Pons (tissue), 1 donor: ENCODE measurements at regions not wholly inside any gene's neighbourhood (a gene's known extent, or its start where the extent isn't known, plus 50 kb on each side); places are given as distances from the start of the nearest gene placed in this dataset.

ENCODE experiments used
- DNase-seq: peaks from one replicate; pipeline ENCODE4 v3.0.0-alpha.2; 2016; ENCODE audit warnings: low spot score

GRCh38 chr5:34533582-34534522, 122.3 kb upstream of the RAI14 start:
- DNase-seq, result no peak

- no peak for DNase-seq
These were observed 121.5 kb upstream of the RAI14 start for GRCh38 chr5:34534523-34535103.

GRCh38 chr5:34535433-34535832, 120.7 kb upstream of the RAI14 start:
- no peak for DNase-seq

- DNase-seq, result no peak
These were observed 120.0 kb upstream of the RAI14 start for GRCh38 chr5:34535944-34536623.

GRCh38 chr5:34536699-34537098, 119.4 kb upstream of the RAI14 start:
- DNase-seq, result no peak

- DNase-seq, result peak; percentile 15
These were observed 118.0 kb upstream of the RAI14 start for GRCh38 chr5:34538026-34538672.

GRCh38 chr5:34539183-34539582, 116.9 kb upstream of the RAI14 start:
- no peak for DNase-seq

- DNase-seq, result no peak
These were observed 115.1 kb upstream of the RAI14 start for GRCh38 chr5:34541067-34541466.

GRCh38 chr5:34542818-34543217, 113.3 kb upstream of the RAI14 start:
- DNase-seq, result no peak

- no peak for DNase-seq
These were observed 112.4 kb upstream of the RAI14 start for GRCh38 chr5:34543687-34544086.

GRCh38 chr5:34544403-34544802, 111.7 kb upstream of the RAI14 start:
- no peak for DNase-seq

GRCh38 chr5:34545164-34545563, 111.0 kb upstream of the RAI14 start:
- no peak for DNase-seq

GRCh38 chr5:34545626-34546025, 110.5 kb upstream of the RAI14 start:
- no peak for DNase-seq

GRCh38 chr5:34547300-34548085, 108.6 kb upstream of the RAI14 start:
- no peak for DNase-seq

GRCh38 chr5:34548086-34548403, 108.1 kb upstream of the RAI14 start:
- DNase-seq, result no peak

- DNase-seq, result no peak
These were observed 105.9 kb upstream of the RAI14 start for GRCh38 chr5:34550247-34550646.

- DNase-seq, result no peak
These were observed 105.2 kb upstream of the RAI14 start for GRCh38 chr5:34550964-34551363.

- peak; percentile 35 for DNase-seq
These were observed 104.2 kb upstream of the RAI14 start for GRCh38 chr5:34551911-34552433.

- no peak for DNase-seq
These were observed 103.4 kb upstream of the RAI14 start for GRCh38 chr5:34552686-34553085.

GRCh38 chr5:34553581-34553980, 102.5 kb upstream of the RAI14 start:
- DNase-seq, result no peak

GRCh38 chr5:34554641-34555040, 101.5 kb upstream of the RAI14 start:
- DNase-seq, result no peak
